Gastrocnemius medialis (tissue), 4 donors: ENCODE measurements at regions not wholly inside any gene's neighbourhood (a gene's known extent, or its start where the extent isn't known, plus 50 kb on each side); places are given as distances from the start of the nearest gene placed in this dataset.

Experiments used
- ATAC-seq, 2 donors: fragments of 150-250 bp; one replicate each; pipeline ENCODE4 v1.9.1; 2016
- DNase-seq, 2 donors: peaks; one replicate each; pipeline ENCODE4 v3.0.0-alpha.2; 2019
- H3K27ac ChIP-seq, 4 donors: fragments of 200-600 bp; sonication (generic); 1 replicate in 1 of 4; 2 replicates in 3 of 4; pipeline ENCODE4 v1.5.1; 2016 to 2018; ENCODE audit warnings: mild to moderate bottlenecking in 2 of 4, moderate library complexity in 1 of 4
- H3K27me3 ChIP-seq, 3 donors: fragments of 200-600 bp; sonication (generic) in 2 of 3; 1 replicate in 1 of 3; 2 replicates in 2 of 3; pipeline versions ENCODE4 v1.5.1 to v1.6.0; 2016 to 2019; ENCODE audit warnings: mild to moderate bottlenecking in 1 of 3, moderate library complexity in 1 of 3
- H3K36me3 ChIP-seq, 2 donors: fragments of 200-600 bp; sonication (generic) in 1 of 2; one replicate each; pipeline ENCODE4 v1.5.1; 2017 to 2018
- H3K4me1 ChIP-seq, 2 donors: fragments of 200-600 bp; sonication (generic) in 1 of 2; one replicate each; pipeline ENCODE4 v1.5.1; 2016 to 2017; ENCODE audit warnings: mild to moderate bottlenecking in 2 of 2
- H3K4me3 ChIP-seq, 4 donors: fragments of 200-600 bp; sonication (generic) in 3 of 4; 1 replicate in 1 of 4; 2 replicates in 3 of 4; pipeline ENCODE4 v1.5.1; 2016 to 2019; ENCODE audit warnings: mild to moderate bottlenecking in 2 of 4
- H3K9me3 ChIP-seq, 3 donors: fragments of 200-600 bp; sonication (generic) in 2 of 3; 1 replicate in 1 of 3; 2 replicates in 2 of 3; pipeline ENCODE4 v1.5.1; 2016 to 2019
- POLR2A ChIP-seq, 2 donors: fragments of 450-650 bp; IDR thresholded peaks; one replicate each; pipeline ENCODE4 v1.6.1; 2017; ENCODE audit warnings: antibody characterized with exemption in 2 of 2, mild to moderate bottlenecking in 2 of 2, moderate library complexity in 2 of 2
- in situ Hi-C, 4 donors: fragments of 200-750 bp; cut with MboI; loops; one replicate each; pipeline versions ENCODE4 v1.15.0 to v1.8.0; 2017; ENCODE audit warnings: low sequenced_read_pairs in 4 of 4
- intact Hi-C: fragments of 100-400 bp; cut with DNase I; formaldehyde crosslinking; loops from one replicate; pipeline ENCODE4 v1.15.1; 2023; ENCODE audit warnings: low total_unique reads
- TF ChIP-seq, protein P1 (sequence below), 5 experiments: fragments of 450-650 bp in 3 of 5; fragments of 200-600 bp in 2 of 5; sonication (generic) in 2 of 5; IDR thresholded peaks in 4 of 5; conservative IDR thresholded peaks in 1 of 5; 1 replicate in 4 of 5; 2 replicates in 1 of 5; pipeline ENCODE4 v1.5.1; 2016 to 2019; ENCODE audit warnings: antibody characterized with exemption in 5 of 5, mild to moderate bottlenecking in 3 of 5, moderate library complexity in 3 of 5

DNA sequence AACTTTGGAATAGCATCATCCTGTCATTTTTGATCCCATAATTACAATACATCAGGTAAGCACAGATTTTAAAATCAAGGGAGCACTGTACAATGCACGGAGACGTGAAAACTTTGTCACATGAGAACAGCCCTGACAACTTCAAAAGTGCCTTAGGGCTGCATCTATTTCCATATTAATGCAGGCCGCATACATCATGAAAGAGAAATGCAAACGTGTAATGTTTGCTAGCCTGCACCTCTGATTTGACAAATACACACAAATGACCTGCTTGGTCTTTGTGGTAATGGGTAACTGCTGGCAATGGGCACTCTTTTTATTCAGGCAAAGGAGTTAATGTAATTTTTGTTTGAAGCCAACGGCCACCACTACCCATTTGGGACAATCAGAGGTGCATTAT, 202.0 kb upstream of the EPHA4 start:
- no peak for ATAC-seq
- DNase-seq = no peak
- no peak overlapping the region for H3K27ac ChIP-seq
- intact Hi-C loops = no loop called here
- H3K36me3 ChIP-seq = no peaks in the 10 kb centered on the region
- in situ Hi-C loops = no loop called here
- no peaks in the 10 kb centered on the region for H3K9me3 ChIP-seq
- H3K4me1 ChIP-seq = no peaks in the 10 kb centered on the region
- H3K4me3 ChIP-seq = no peak overlapping the region
- no peaks in the 10 kb centered on the region for H3K27me3 ChIP-seq
- no peak for TF ChIP-seq POLR2A (IDR thresholded peaks at IDR 0.05)
- TF ChIP-seq, protein P1, sequence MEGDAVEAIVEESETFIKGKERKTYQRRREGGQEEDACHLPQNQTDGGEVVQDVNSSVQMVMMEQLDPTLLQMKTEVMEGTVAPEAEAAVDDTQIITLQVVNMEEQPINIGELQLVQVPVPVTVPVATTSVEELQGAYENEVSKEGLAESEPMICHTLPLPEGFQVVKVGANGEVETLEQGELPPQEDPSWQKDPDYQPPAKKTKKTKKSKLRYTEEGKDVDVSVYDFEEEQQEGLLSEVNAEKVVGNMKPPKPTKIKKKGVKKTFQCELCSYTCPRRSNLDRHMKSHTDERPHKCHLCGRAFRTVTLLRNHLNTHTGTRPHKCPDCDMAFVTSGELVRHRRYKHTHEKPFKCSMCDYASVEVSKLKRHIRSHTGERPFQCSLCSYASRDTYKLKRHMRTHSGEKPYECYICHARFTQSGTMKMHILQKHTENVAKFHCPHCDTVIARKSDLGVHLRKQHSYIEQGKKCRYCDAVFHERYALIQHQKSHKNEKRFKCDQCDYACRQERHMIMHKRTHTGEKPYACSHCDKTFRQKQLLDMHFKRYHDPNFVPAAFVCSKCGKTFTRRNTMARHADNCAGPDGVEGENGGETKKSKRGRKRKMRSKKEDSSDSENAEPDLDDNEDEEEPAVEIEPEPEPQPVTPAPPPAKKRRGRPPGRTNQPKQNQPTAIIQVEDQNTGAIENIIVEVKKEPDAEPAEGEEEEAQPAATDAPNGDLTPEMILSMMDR (IDR thresholded peaks at IDR 0.05 in 4 of 5, conservative IDR thresholded peaks at IDR 0.05 in 1 of 5) = no peak

DNA sequence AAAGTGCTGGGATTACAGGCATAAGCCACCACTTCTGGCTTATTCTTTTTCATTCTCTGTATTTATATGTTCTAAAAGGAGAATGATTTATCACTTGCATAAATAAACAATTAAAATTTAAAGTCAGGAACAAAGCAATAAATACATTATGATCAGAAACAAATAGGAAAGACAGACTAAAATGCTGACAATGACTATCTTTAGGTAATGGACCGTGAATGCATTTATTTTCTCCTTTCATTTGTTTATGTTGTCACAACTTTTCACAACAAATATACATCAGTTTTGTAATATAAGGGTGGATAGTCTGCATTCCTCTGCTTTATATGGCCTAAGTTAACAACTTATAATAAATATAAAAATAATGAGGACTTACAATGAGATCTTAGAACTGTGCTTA, 199.2 kb upstream of the EPHA4 start:
- H3K36me3 ChIP-seq = no peaks in the 10 kb centered on the region
- TF ChIP-seq, protein P1 (IDR thresholded peaks at IDR 0.05 in 4 of 5, conservative IDR thresholded peaks at IDR 0.05 in 1 of 5) = no peak
- no peak for TF ChIP-seq POLR2A (IDR thresholded peaks at IDR 0.05)
- ATAC-seq = no peak
- no peaks in the 10 kb centered on the region for H3K27me3 ChIP-seq
- no peak for DNase-seq
- H3K4me3 ChIP-seq = no peak overlapping the region
- in situ Hi-C loops (no loop called here), intact Hi-C loops (no loop called here)
- H3K4me1 ChIP-seq = no peaks in the 10 kb centered on the region
- H3K9me3 ChIP-seq = no peaks in the 10 kb centered on the region
- H3K27ac ChIP-seq = no peak overlapping the region

DNA sequence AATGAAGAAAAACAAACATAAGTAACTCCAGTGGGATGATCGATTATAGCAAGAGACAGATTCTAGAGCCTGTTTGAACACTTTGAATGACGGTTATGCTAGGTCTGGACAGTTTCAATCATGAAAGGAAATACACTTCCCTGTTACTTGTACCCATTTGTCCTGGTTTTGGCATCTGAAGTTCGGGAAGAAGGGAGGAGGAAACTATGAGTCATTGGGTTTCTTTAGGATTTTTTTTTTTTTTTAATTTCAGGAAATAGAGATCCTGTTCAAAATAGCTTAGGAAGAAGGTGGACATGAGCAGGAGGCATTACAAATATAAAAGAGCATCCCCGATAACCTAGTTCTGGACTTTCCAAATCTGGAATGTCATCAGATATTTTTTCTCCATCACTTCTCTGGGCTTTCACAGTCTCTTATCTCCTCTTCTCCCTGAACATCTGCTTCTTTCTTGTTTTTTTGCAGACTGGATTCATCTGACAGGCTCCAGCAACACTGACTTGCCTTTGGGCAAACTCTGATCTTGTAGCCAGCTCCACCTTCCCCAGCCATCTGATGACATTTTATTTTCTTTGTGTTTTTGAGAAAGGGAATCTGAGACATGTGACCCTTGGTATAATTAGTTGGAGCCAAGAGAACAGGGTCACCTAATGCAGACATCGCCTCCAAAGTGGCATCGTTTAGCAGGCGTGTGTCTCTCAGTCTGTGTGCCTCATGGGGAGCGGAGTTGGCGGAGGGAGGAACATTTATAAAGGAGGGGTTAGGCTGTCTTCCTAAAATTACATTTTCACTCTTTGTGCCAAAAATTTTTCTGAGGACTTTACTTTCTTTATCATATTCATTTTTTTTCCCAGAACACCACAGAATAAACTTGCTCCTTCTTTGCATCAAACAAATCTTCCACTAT, 195.3 kb upstream of the EPHA4 start:
- Histone ChIP-seq H3K36me3 (no peaks in the 10 kb centered on the region), H3K9me3 (no peaks in the 10 kb centered on the region), H3K4me1 (no peaks in the 10 kb centered on the region), H3K27me3 (no peaks in the 10 kb centered on the region), H3K27ac (no peak overlapping the region), H3K4me3 (no peak overlapping the region)
- DNase-seq (no peak), ATAC-seq (no peak)
- intact Hi-C loops (no loop called here), in situ Hi-C loops (no loop called here)
- TF ChIP-seq, protein P1 (IDR thresholded peaks at IDR 0.05 in 4 of 5, conservative IDR thresholded peaks at IDR 0.05 in 1 of 5) = no peak

DNA sequence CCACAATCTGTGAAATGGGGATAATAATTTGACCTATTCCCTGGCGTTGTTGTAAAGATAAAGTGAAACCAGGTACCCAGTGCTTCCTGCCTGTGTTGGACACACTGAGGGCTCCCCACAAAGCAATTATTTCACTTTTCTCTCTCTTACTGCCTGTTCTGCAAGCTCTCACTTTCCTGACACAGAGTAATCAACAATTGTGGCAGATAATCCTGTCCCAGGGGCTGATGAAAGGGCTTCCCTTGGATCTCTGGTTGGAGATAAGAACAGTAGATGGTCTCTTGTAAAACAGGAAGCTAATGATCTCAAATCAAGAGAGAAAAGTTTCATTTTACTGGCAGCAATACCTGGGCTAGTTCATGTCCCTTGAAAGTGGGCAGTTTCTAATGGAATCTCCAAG, 190.4 kb upstream of the EPHA4 start:
- H3K4me1 ChIP-seq = no peaks in the 10 kb centered on the region
- ATAC-seq (no peak), DNase-seq (no peak)
- H3K27ac ChIP-seq = no peak overlapping the region
- no peak overlapping the region for H3K4me3 ChIP-seq
- H3K36me3 ChIP-seq = no peaks in the 10 kb centered on the region
- H3K9me3 ChIP-seq = no peaks in the 10 kb centered on the region
- TF ChIP-seq, protein P1 (IDR thresholded peaks at IDR 0.05 in 4 of 5, conservative IDR thresholded peaks at IDR 0.05 in 1 of 5) = no peak
- no peak for TF ChIP-seq POLR2A (IDR thresholded peaks at IDR 0.05)
- in situ Hi-C loops (no loop called here), intact Hi-C loops (no loop called here)
- no peaks in the 10 kb centered on the region for H3K27me3 ChIP-seq
